ENCODE measurements at regions not wholly inside any gene's neighbourhood (a gene's known extent, or its start where the extent isn't known, plus 50 kb on each side); places are given as distances from the start of the nearest gene placed in this dataset.

DNA sequence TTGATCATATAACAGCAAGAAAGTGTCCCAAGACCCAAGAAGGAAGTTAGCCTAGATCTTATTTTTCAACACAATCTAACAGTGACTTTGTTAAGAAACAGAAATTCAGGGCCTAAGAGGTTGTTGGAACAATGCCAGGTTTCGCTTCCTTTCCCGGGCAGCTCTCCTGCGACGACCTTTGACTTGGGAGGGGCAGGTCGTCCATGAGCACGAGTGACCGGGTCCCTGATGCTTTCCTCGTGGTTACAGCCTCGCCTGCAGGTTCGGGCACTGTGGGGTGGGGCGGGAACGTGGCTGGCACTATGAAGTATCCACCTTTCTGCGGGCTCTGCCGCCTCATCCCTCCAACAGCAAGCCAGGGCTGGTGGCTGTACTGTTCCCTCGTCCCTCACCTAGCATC is 90.1 kb upstream of the RGMA start:
- DNase-seq, result no peak

DNA sequence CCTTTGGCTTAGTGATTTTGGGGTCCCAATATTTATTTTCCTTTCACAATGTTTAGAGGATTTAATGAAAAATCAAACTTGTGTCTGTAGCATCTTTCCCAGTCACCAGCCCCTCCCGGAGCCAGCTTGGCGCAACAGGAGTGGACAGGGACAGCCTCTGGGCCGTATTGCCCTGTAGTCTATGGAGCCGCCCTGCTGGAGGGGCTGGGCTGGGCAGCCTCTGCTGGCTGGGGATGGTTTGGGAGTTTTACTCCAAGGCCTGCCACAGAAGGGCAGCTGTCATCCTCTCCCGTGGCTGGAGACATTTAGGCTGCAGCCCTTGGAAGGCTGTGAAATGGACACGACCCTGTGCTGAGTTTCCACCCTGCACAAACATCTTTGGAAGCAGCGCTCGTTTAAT is 89.4 kb upstream of the RGMA start:
- DNase-seq, result no peak

DNA sequence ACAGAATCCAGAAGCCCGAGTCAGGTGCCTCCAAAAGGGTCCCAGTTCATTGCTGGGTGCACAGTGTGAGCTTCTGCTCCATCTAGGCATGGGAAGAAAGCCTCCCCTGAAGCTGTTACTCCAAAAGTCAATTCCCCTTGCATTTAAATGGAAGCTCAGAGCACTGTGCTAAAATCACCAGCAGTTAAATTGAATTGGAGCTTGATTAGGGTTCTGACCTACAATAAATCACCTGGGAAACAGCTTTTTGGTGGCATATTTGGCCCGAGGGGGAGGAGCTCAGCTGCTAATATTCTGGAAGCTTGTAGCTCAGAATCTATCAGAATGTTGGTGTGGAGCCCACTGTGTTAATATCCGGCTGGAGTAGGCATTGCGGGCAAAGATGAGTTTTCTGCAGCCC is 87.1 kb upstream of the RGMA start:
- DNase-seq, result no peak

DNA sequence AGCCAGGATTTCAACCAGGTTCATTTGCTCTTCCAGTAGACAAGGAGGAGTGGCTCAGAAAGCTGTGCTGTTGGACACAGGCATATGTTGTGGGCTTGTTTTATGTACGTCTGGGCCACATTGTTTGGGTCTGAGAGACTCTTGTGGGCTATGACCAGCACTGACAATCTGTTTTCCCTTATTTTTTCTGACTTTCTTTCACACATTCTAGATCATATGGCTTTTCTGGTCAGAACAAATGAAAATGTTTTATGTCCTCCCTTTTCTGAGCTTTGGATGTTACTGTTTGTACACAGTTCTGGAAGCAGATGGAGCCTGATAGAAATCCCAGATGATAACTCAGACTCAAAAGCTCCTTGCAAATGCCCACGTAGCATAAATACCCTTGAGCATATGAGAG is 85.8 kb upstream of the RGMA start:
- DNase-seq, result no peak

DNA sequence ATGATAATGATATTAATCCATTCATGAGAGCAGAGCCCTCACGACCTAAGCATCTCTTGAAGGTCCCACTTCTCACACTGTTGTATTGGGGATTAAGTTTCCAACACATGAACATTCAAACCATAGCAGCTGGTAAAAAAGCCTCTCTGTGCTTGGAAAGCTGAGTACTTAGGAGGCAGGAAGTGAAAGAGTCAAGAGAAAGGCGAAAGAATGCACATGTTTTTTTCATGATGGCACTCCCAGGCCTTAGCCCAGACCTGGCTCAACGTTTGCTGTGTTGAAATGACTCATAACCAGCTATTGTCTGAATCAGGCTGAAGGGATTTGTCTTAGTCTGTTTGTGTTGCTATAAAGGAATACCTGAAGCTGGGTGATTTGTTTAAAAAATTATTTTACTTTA is 84.4 kb upstream of the RGMA start:
- no peak for DNase-seq

DNA sequence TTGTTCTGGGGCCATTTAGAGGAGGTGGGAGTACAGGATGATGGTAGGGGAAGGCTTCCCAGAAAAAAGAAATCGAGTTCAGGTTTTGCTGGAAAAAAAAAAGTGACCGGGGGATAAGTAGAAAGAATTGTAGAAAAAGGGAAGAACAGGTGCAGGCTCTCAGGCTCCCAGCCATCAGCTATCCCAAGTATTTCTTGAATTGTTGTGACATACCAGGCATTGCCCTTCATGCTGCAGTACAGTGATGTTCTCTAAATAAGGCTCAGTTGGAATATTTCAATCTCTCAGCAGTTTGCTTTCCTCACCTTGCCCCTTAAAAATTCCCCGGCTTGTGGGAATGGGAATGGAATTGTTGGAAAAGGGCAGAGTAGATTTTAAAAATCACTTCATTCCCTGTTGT is 82.5 kb upstream of the RGMA start:
- DNase-seq, result no peak

DNA sequence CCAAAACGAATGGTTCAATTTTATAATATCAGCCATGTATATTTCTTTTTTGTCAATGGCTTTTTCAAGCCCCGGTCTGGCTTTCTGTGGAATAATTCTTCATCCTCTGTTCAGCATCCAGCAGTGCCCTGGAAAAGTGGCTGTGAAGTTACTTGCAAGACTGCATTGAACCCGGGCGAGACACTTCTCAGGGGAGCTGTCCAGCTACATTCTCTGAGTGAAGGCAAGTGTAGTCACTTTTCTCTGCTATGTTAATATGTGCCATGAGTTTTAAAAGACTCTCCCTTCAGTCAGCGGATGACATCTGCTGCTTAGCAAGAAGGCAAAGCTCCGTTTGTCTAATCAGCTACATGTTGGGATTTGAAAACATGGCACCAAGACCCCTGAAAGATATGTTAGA is 81.3 kb upstream of the RGMA start:
- DNase-seq, result no peak

DNA sequence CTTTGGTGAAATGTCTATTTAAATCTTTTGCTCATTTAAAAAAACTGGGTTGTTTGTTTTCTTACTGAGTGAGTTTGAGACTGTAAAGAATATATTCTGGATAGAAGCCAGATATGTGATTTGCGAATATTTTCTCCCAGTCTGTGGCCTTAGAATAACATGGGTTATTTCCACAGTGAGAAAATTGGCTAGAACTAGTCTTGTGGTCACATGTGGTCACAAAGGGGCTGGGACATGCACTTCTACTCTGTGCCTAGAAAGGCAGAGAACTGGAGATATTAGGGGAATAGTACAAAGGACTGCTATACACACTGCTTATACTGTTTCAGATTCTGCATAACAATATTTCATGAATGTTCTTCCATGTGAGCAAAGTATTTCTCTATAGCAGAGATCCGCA is 79.9 kb upstream of the RGMA start:
- DNase-seq, result no peak

DNA sequence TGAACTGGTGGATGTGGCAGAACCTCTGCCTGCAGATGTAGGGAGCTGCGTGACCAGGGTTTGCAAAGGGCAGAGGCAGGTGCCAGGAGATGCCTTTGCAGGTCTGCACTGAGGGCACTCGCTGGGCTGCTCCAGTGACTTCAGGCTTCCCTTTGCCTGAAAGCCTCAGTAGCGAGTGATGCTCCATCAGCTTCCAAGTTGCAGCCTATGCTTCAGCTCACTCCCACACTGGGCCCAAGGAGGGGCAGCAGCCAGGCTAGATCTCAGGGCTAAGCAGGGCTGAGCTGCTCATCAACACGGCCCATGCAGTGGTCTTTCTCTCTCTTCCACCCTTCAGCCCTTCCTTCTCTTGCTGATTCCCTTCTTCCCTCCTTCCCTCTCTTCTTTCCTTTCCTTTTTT is 78.3 kb upstream of the RGMA start:
- DNase-seq, result no peak

DNA sequence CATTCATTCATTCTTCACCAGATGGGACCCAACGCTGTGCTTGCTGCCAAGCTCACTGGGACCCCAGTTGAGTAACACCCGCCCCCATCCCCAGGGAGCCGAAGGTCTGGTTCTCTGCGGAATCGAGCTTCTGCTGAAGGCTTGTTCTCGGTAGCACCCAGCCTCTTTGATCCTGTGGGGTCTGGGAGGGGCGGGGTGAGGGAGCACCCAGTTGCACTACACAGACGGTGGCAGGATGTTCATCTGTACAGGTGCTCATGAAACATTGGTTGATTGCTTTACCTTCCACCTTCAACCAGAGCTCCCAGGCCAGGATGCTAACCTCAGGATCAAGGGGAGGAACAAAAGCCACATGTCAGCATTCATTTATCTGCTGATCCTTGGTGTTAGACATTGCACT is 77.7 kb upstream of the RGMA start:
- no peak for DNase-seq

DNA sequence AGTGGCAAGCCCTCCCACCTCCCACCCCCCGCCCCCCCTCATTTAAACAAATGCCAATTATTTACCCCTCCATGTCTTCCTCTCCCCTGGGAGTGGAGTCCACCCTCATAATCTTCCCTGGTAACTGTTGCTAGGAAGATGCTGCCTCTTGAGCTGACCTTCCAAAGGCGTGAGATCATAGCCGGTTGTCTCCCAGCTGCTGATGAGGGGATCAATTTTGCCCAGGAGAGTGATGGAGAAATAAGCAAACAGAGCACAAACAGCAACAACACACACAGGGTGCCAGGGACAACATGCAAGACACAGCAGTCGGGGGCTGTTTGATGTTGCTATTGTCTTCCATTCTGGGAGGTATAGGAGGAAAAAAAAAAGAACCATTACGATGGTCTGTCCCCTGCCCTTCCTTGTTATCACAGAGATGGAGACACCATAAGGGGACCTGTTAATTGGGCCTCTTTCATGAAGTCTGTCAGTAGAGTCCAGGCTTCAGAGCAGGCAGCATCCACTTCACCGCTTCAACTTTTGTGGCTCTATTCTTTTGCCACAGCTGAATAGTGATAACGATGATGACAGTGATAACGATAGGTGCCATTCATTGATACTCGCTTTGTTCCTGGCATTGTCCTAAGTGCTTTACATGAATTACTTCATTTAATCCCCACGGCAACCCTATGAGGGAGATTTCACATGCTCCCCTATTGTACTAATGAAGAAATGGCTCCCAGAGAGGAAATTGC is 76.9 kb upstream of the RGMA start:
- DNase-seq, result no peak

DNA sequence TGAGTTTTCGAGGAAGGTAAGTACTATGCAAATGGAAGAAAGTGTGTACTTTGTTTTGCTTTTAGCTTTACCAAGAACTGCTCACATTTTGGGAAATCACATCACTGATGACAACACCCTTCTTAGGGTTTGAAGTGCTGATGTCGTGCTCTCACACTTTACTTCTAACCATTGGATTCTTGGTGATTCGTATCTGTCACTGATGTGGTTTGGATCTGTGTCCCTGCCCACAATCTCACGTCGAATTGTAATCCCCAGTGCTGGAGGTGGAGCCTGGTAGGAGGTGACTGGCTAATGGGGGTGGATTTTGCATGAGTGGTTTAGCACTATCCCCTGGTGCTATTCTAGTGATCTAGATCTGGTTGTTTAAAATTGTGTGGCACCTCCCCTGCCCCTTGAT is 75.4 kb upstream of the RGMA start:
- no peak for DNase-seq

DNA sequence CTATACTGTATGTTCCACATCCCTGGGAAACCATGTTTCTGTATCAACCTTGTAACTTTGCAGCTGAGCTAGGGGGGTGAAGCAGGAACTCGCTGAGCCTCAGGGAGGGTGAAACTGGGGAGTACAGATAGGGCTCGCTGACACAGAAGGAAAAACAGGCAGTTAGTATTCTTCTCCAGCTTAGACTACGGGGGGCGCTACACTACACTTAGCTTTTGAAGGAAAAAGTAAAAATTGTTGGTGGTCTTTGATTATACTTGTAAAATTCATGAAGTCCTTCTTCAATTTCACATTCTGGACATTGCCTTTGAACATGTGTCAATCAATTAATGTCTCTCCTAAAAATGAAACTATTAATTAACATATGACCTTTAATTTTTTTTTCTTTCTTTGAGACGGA is 73.5 kb upstream of the RGMA start:
- DNase-seq, result no peak

DNA sequence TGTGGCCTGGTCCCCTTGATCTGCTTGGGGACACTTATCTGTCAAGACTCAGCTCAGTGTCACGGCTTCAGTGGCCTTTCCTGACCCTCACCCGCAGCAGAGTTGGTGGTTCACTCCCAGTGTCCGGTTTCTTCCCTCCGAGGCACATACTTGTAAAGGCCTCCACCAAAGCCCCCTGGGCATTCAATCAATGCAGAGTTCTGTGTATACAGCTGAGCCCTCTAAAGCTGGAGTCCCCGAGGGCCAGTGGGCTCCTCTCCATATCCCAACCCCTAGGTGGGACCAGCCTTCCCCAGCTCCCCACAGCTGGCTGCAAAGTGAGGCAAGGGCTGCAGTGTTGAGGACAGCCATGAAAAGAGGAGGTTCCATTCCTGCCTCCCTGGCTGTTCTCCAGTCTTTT is 70.9 kb upstream of the RGMA start:
- DNase-seq, result no peak

DNA sequence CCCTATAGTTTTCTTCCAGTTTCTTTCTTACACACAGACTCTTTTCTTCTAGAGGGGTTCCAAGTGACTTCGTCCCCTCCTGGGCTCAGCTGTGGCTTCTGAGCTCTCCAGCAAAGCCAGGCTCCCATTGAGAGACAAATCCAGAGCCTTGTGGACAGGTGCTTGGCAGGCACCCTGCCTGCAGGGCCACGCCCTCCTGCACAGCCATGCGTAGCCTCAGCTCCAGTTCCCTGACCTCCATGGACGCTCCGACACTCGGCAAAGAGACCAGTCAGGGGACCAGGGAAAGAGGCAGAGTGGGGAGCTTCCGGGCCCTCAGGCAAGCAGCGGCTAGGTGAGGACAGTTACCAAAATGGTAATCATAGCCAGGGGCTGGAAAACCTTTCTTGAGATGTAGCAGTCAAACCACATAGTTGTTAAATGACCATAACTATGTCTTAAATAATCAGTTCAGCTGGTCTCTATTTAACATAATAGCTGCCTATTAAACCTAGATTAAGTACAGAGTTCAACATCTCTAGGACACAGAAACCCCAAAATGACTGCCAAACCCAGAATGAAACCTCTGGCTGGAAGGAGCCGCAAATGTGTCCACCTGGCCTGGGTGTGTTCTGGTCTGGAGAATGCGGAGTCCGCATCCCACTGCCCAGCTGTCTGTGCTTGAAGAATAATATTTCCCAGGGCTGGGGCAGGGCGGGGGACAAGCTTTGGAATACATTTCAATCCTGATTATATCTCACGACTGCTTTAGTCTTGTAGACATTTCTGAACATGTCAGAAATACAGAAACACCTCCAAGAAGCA is 69.3 kb upstream of the RGMA start:
- peak; percentile 52 for DNase-seq

DNA sequence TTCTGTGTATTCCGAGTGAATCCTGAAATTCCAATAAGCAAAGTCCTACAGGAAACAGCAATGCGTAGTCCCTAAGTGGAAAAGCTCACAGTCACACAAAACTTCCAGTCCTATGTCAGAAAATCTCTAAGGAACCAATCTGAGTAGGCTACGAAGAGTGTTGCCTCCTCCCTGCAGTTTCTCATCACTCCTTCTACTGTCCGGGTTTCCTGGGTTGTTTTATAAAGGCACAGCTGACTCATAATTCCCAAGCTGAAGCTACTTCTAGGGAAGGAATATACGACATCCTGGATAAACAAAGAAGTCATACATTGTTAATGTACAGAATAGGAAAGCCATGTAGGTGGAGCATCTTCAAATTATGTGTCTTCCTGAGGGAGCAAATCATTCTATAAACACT is 65.7 kb upstream of the RGMA start:
- DNase-seq, result no peak

DNA sequence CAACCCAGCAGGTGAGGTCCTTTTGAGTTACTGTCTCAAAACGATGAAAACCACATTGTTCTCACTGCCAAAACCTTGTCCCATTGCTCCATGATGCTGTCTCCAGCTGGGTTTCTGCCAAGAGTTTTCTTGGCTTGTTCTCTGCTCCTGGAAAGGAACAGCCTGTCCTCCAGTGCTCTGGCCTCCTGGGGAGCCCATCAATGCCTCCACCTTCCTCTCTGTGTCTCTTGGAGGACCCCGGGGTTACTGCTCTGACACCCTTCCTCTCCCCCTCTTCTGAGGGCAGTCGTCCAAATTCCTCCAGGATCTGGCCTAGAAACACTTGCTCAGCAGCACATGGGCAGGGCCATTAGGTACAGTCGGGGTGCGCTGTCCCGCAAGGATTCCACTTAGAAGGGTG is 63.9 kb upstream of the RGMA start:
- DNase-seq, result peak; percentile 78

DNA sequence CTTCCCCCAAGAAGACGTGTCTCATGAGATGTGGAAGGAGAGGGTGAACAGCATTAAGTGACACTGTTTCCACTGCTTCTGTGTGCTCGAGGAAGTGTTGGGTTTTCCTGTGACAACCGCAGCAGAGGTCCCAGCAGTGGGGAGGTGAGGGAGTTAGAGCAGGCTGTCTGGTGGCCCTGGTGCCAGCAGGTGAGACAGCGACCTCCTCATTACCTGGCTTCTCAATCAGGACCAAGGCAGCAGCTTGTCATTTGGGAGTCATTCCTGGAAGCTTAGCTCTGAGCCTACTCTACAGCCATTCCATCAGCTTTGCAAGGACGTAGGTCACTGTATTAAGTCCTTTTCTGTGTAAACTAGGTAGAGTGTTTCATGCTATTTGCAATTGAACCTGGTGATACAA is 63.3 kb upstream of the RGMA start:
- no peak for DNase-seq

DNA sequence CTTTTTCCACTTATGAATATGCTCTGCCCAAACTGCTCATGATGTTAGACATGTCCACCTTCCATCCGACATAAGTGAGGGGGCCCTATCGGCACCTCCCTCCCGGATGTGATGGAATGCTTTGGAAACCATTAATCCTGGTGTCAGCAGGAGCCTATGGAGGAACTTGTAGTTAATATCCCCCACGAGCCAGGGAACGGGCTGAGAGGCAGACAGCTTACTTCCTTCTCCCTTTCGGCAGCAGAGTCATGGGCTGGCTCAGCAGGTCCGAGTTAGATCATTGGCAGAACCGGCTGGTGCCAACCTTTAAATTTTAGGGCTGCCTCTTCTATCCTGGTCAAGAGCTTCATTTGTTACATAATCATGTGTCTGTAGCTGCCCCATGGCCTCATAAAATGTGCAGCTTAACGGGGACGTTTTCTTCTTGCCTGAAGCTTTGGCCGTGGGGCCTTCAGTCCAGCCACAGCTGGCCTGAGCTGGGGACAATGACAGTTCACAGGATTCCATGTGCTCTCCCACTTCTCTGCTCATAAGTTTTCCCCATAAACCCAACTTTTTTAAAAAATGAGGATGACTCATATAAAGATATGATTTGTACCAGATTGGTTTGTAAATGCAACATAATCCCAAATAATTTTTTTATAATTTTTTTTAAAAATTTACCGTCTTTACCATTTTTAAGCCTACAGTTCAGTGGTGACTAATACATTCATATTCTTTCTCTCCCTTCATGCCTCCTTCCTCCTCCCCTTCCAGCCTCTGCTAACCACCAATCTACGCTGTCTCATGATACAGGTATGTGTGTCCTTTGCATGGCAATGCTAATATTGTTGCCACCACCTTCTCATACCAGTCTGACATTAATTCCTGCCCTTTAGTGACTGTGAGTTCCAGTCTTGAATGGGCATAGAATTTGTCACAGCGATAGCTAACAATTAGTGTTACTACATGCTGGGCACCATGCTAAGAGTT is 62.2 kb upstream of the RGMA start:
- no peak for DNase-seq

DNA sequence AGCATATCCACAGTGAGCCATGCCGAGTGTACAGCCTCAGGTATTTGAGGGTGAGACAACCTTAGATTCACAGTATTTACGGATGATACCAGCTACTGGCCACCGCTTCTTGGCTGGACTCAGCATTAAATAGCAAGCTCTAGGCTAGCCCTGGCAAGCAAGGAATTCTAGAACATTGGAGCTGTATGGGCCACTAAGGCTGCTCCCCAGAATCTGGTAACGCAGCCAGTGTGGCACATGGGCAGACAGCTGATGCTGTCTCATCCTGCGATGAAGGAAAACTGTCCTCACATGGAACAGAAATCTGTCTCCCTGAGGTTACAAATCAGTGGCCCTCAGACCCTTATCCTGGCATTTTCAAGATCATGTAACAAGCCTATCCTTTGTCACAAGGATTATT is 57.6 kb upstream of the RGMA start:
- no peak for DNase-seq

DNA sequence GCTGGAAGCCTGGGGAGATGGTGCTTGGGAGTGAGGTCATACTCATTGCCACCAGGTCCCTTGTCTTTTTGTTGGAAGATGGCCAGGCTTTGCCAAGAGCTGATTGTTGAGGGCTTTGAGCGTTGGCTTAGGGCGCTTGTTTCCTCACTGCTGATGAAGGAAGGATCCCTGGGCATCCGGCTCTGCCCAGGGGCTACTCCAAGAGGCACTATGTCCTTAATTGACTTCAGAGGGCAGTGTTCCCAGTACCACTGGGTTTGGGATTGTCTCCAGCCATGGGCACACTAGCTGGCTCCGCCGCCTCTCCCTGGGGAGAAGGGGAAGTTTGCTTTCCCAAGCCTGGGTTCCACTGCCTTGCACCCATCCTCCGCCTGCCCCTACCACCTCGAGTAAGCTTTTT is 57.2 kb upstream of the RGMA start:
- no peak for DNase-seq

DNA sequence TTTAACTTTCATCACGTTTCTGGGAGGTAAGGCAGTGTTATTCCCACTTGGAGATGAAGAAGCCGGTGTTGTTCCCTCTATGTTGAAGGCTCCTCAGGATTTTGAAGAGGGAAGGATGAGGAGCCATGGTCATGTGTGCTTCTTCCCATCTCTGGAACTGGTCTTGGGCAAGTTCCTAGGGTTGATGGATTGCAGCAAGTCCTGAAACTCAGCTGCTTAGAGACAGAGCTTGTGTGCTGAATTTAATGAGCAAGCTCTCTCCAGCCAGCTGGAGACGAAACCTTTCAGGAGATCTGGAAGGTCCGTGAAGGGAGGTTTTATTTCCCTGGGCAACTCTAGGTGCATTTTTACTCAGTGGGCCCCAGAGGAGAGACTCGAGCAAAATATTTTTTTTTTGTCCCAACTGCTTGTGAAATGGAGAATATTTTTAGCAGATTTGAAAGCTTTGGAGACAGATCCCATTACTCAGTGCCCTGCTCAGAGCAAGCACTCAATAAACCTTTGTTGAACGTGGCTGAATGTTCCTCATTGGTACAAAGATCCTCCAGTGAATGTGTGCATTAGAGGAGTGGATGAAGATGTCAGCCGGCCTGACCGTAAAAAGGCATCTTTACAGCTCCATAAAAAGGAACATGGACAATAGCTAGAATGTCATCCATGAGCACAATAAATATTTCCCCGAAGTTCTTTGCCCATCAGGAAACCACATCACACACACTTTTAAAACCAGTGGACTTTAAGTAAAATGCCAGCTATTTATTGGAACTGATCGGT is 55.6 kb upstream of the RGMA start:
- no peak for DNase-seq

DNA sequence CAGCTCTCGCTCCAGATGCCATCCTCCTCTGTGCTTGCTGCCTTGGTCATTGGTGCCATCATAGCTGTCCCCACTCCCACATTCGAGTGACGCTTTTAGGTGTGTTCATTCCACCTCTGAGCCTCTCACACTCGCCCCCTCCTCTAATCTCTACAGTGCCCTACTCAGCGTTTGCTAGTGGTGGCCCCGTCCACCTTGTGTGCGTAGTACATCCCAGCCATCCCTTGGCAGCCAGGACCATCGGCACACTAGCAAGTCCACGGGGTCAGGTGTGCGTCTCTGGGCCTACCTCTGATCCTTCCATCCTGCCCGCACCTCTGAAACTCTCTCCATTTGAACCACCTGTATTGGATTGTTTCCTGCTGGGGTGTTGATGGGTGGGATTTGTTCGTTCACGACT is 54.2 kb upstream of the RGMA start:
- DNase-seq, result no peak

Measured in right forelimb (tissue), 1 donor.